ENCODE measurements at regions not wholly inside any gene's neighbourhood (a gene's known extent, or its start where the extent isn't known, plus 50 kb on each side); places are given as distances from the start of the nearest gene placed in this dataset.

DNA sequence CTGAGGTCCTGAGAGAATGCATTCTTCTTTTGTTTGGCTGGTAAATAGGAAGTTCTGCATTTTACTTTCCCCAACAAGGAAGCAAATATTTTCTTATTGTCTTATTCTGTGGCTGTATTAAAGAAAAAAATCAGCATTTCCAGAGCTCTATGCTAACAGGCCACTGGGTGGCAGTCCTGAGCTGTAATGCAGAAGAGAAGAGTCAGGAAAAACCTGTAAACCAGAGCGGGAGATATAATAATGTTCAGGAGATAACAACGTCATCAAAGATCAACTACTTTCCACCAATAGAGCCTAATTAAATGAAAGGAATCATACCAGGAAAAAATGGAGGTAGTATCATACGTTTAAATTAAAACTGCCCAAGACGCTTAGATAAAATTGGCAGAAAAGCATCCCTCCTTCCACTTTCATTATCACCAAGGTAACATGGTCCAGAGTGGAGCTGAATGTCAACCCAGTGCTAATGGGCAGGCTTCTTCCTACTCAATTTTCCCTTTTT lies 55.6 kb upstream of the CARMIL1 start:
- TF ChIP-seq, protein P1, sequence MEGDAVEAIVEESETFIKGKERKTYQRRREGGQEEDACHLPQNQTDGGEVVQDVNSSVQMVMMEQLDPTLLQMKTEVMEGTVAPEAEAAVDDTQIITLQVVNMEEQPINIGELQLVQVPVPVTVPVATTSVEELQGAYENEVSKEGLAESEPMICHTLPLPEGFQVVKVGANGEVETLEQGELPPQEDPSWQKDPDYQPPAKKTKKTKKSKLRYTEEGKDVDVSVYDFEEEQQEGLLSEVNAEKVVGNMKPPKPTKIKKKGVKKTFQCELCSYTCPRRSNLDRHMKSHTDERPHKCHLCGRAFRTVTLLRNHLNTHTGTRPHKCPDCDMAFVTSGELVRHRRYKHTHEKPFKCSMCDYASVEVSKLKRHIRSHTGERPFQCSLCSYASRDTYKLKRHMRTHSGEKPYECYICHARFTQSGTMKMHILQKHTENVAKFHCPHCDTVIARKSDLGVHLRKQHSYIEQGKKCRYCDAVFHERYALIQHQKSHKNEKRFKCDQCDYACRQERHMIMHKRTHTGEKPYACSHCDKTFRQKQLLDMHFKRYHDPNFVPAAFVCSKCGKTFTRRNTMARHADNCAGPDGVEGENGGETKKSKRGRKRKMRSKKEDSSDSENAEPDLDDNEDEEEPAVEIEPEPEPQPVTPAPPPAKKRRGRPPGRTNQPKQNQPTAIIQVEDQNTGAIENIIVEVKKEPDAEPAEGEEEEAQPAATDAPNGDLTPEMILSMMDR (IDR thresholded peaks at IDR 0.05), result peak in 1 of 3 donors; percentile 71
- TF ChIP-seq POLR2A (IDR thresholded peaks at IDR 0.05), result no peak

All from lower leg skin (tissue), 3 donors.